HFFc6 (cell line): ENCODE measurements at regions not wholly inside any gene's neighbourhood (a gene's known extent, or its start where the extent isn't known, plus 50 kb on each side); places are given as distances from the start of the nearest gene placed in this dataset.

Experiments used
- DNase-seq: peaks from one replicate; pipeline ENCODE4 v3.0.0-alpha.2; 2018
- H3K27ac Mint-ChIP-seq: 2 replicates; pipeline ENCODE4 v1.8.0; 2020; ENCODE audit warnings: mild to moderate bottlenecking, mixed read lengths
- H3K27me3 Mint-ChIP-seq: 2 replicates; pipeline ENCODE4 v1.8.0; 2021; ENCODE audit warnings: mild to moderate bottlenecking, moderate library complexity, mixed read lengths; ENCODE audit not compliant: insufficient read depth
- H3K36me3 Mint-ChIP-seq: 2 replicates; pipeline ENCODE4 v1.8.0; 2021; ENCODE audit warnings: low read depth, mixed read lengths
- H3K4me1 Mint-ChIP-seq: 2 replicates; pipeline ENCODE4 v1.8.0; 2020; ENCODE audit warnings: low read depth, mixed read lengths
- H3K4me3 Mint-ChIP-seq: 2 replicates; pipeline ENCODE4 v1.8.0; 2020; ENCODE audit warnings: mild to moderate bottlenecking, moderate library complexity, mixed read lengths
- H3K9me3 Mint-ChIP-seq: 2 replicates; pipeline ENCODE4 v1.8.0; 2020; ENCODE audit warnings: mild to moderate bottlenecking, mixed read lengths
- TF ChIP-seq, protein P1 (sequence below): fragments of 200-600 bp; sonication (generic); IDR thresholded peaks from 2 replicates; pipeline ENCODE4 v1.5.0; 2021; ENCODE audit warnings: antibody characterized with exemption, mild to moderate bottlenecking

DNA sequence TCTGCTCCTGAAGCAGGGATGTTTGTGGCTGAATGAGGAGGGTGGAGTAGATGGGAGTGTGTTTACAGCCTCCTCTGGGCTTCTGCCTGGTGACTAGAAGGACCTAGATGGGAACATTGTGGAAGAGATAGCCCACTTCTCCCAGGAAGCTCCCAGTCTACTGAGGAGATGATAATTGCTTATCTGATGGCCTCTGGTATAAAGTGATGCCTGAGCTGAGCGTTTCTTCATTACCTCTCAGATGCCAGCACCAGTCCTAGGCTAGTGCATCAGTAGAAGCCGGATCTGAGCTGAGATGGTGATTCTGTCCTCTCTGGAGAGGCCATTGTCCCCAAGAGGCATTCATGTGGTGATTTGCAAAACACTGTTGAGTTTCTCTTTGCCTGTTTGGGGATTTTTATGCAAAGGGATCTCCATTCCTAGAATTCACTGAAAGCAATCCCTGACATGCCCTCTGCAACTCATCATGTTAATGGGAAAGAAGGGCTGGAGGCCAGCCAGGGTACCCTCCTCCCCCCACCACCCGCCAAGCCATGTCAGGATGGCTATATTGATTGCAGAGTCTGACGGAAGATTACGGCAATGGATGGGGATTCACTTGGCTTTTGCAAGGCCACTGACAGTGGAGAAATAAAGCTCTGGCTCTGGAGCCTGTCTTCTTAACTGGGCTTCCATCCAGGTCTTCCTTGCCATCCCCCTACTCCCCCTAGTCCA is 166.4 kb upstream of the ROPN1 start:
- Mint-ChIP-seq H3K27me3 (peaks cover 16% of the 10 kb centered on the region), H3K36me3 (no peaks in the 10 kb centered on the region), H3K9me3 (peaks cover 4% of the 10 kb centered on the region; the same call in 1 of the 2 replicates), H3K4me1 (no peaks in the 10 kb centered on the region; the same call in 1 of the 2 replicates), H3K4me3 (no peak overlapping the region), H3K27ac (no peak overlapping the region)
- TF ChIP-seq, protein P1, sequence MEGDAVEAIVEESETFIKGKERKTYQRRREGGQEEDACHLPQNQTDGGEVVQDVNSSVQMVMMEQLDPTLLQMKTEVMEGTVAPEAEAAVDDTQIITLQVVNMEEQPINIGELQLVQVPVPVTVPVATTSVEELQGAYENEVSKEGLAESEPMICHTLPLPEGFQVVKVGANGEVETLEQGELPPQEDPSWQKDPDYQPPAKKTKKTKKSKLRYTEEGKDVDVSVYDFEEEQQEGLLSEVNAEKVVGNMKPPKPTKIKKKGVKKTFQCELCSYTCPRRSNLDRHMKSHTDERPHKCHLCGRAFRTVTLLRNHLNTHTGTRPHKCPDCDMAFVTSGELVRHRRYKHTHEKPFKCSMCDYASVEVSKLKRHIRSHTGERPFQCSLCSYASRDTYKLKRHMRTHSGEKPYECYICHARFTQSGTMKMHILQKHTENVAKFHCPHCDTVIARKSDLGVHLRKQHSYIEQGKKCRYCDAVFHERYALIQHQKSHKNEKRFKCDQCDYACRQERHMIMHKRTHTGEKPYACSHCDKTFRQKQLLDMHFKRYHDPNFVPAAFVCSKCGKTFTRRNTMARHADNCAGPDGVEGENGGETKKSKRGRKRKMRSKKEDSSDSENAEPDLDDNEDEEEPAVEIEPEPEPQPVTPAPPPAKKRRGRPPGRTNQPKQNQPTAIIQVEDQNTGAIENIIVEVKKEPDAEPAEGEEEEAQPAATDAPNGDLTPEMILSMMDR, result no peak
- no peak for DNase-seq

DNA sequence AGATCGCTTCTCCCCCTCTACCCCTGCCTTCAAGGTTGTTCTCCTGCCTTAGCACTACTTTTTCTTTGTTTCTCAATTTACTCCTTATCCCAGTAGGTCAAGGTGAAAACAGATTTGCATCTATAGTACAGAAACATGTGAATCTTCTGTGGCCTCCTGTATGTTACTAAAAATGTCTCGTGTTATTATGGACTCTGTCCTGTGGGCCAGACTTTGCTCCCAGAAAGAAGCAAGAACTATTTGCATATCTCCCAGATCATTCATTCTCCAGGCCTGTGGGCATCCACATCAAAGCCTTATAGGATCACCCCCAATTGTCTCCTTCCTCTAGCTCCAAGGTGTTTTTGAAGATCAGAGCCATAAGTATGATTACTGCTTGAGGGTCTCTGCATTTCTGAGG is 169.5 kb upstream of the ROPN1 start:
- TF ChIP-seq, protein P1, result no peak
- Mint-ChIP-seq H3K9me3 (no peaks in the 10 kb centered on the region), H3K27me3 (peaks cover 22% of the 10 kb centered on the region), H3K36me3 (no peaks in the 10 kb centered on the region), H3K4me1 (no peaks in the 10 kb centered on the region; the same call in 1 of the 2 replicates), H3K4me3 (no peak overlapping the region), H3K27ac (no peak overlapping the region)
- DNase-seq, result no peak

DNA sequence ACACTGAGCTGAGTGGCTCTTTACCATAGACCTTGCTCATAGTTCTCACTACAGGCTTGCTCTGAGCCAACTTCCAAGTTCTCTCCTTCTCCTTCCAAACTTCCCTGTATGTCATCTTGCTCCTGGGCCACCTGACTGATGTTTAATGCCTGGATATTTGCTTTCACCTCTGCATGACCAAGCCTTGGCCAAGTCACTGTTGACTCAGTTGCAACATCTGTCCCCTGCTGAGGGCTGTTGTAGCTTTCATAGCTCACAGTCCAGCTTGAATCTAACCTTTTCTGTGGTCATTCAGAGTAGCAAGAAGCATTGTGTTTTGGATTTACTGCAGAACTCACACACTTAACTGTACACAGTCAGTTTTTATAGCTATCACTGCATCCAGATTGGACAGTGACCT is 171.8 kb upstream of the ROPN1 start:
- H3K4me1 Mint-ChIP-seq, result no peaks in the 10 kb centered on the region
- no peak for DNase-seq
- H3K36me3 Mint-ChIP-seq, result no peaks in the 10 kb centered on the region
- TF ChIP-seq, protein P1, result no peak
- H3K27me3 Mint-ChIP-seq, result peaks cover 26% of the 10 kb centered on the region
- H3K9me3 Mint-ChIP-seq, result no peaks in the 10 kb centered on the region
- no peak overlapping the region for H3K4me3 Mint-ChIP-seq
- no peak overlapping the region for H3K27ac Mint-ChIP-seq

DNA sequence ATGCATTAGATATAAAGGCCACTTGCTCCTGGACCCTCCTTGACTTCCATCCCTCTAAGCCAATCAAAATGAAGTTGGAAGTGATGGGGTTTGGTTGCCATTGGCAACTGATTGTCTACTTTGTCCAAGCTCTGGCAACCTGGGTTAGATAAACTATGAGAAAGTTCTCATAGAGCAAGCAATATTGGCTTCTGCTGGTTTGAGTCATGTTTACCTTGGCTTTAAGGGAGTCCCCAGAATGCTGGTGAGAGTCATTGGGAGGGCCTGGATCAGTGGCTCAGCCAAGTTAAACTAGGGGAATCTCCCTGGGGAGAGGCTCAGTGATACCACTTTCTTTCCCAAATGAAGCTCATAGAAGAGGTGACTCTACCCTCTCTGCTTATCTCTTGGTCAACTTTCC is 176.3 kb upstream of the ROPN1 start:
- H3K36me3 Mint-ChIP-seq, result no peaks in the 10 kb centered on the region
- no peak overlapping the region for H3K27ac Mint-ChIP-seq
- no peaks in the 10 kb centered on the region for H3K4me1 Mint-ChIP-seq
- no peak overlapping the region for H3K4me3 Mint-ChIP-seq
- H3K9me3 Mint-ChIP-seq, result no peaks in the 10 kb centered on the region
- no peak for DNase-seq
- TF ChIP-seq, protein P1, result no peak
- H3K27me3 Mint-ChIP-seq, result peaks cover 19% of the 10 kb centered on the region

DNA sequence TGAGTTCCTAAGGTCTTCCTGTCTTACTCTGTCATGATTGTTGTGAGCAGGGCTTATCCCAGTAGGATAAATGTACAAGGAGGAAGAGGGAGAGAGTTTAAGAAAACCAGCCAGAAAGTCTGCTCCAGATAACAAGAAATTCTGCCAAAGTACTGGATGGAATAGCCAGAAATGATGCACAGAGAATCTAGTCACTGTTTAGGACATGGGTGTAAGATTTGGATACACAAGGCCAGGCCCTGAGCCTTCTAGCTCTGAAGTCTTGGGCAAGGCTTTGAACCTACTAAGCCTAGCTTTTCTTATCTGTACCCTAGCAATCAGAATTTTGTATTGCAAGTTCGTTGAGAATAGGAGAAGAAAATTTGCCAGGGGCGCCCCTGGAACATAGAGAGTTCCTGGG is 180.4 kb upstream of the ROPN1 start:
- no peak overlapping the region for H3K27ac Mint-ChIP-seq
- DNase-seq, result no peak
- no peak overlapping the region for H3K4me3 Mint-ChIP-seq
- H3K36me3 Mint-ChIP-seq, result no peaks in the 10 kb centered on the region
- TF ChIP-seq, protein P1, result no peak
- no peaks in the 10 kb centered on the region for H3K9me3 Mint-ChIP-seq
- no peaks in the 10 kb centered on the region for H3K4me1 Mint-ChIP-seq
- H3K27me3 Mint-ChIP-seq, result peaks cover 22% of the 10 kb centered on the region
